Vagina (tissue), 2 donors: ENCODE measurements at regions not wholly inside any gene's neighbourhood (a gene's known extent, or its start where the extent isn't known, plus 50 kb on each side); places are given as distances from the start of the nearest gene placed in this dataset.

Source experiments
- CTCF ChIP-seq, 3 experiments: fragments of 450-650 bp in 2 of 3; fragments of 200-600 bp in 1 of 3; sonication (generic) in 1 of 3; IDR thresholded peaks; one replicate each; pipeline ENCODE4 v1.5.1; 2017 to 2019; ENCODE audit warnings: antibody characterized with exemption in 3 of 3, mild to moderate bottlenecking in 2 of 3, moderate library complexity in 2 of 3
- POLR2A ChIP-seq, 2 donors: fragments of 450-650 bp; IDR thresholded peaks; one replicate each; pipeline ENCODE4 v1.6.1; 2017; ENCODE audit warnings: antibody characterized with exemption in 2 of 2, mild to moderate bottlenecking in 2 of 2, moderate library complexity in 2 of 2
- POLR2AphosphoS5 ChIP-seq, 2 donors: sonication (generic); formaldehyde crosslinking; IDR thresholded peaks; one replicate each; pipeline ENCODE4 v1.9.0; 2017; ENCODE audit warnings: antibody characterized with exemption in 2 of 2, mild to moderate bottlenecking in 2 of 2, low read depth in 1 of 2; ENCODE audit not compliant: insufficient read depth in 1 of 2

GRCh38 chr4:147160908-147161513 is 215.3 kb upstream of the TTC29 start:
- TF ChIP-seq POLR2AphosphoS5 (IDR thresholded peaks at IDR 0.05; ENCODE audit: insufficient read depth in 1 of 2, low read depth in 1 of 2) (no peak), CTCF (IDR thresholded peaks at IDR 0.05) (peak; percentile 52 to 77 (median 73)), POLR2A (IDR thresholded peaks at IDR 0.05) (no peak)
